Glomerular visceral epithelial cell (primary cell): ENCODE measurements at regions not wholly inside any gene's neighbourhood (a gene's known extent, or its start where the extent isn't known, plus 50 kb on each side); places are given as distances from the start of the nearest gene placed in this dataset.
"Not testable (repeated sequence)": the region's sequence is repeated elsewhere in the genome, so short reads cannot be mapped to it uniquely, and the experiment has no call there.

Experiments
- DNase-seq: peaks from one replicate; pipeline ENCODE4 v3.0.0-alpha.2; 2016; ENCODE audit errors: extremely low spot score

DNA sequence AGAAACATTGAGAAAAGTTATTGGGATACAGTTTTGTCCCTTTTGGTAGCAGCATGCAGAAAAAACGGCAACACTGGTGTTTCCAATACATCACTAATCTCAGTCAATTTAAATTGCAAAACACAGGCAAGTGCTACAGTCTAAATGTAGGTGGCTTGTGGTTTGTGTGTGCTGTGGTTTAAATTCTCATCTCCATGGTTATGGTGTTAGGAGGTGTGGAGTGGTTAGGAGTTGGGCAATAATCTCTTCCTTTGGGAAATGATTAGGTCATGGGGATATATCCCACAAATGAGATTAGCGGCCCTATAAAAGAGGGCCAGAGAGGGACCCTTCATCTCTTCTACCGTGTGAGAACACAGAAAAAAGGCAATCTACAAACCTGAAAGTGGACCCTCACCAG lies 1344.3 kb downstream of the ADGRL3 start:
- DNase-seq: peak; percentile 73

DNA sequence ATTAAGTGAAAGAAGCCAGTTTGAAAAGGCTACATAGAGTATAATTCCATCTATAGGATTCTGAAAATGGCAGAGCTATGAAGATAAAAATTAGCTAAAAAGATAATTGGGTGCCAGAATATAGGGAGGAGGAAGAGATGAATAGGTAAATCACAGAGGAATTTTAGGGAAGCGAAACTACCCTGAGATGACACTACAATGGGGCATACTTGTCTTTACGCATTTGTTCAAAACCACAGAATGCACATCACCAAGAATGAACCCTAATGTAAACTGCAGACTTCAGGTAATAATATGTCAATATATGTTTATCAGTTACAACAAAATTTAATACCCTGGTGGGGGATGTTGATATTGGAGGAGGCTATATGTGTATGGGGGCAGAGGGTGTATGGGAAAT lies 1342.9 kb downstream of the ADGRL3 start:
- DNase-seq: no peak

DNA sequence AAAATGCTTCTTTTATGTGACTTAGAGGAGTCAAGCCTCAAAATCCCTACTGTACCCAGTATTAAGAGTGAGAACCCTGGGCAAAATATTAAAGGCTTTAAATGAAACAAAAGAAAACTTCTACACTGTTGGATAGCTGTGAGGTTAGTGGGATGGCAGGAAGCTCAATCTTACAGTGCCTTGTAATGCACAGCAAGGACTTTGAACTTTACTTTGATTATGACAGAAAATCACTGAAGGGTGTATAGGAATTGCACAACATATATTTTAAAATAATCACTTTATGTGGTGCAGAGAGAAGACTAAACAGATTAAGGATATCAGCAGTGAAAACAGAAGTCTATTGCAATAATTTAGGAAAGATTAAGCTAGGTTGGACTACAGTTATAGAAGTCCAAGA lies 1333.4 kb downstream of the ADGRL3 start:
- DNase-seq: no peak

DNA sequence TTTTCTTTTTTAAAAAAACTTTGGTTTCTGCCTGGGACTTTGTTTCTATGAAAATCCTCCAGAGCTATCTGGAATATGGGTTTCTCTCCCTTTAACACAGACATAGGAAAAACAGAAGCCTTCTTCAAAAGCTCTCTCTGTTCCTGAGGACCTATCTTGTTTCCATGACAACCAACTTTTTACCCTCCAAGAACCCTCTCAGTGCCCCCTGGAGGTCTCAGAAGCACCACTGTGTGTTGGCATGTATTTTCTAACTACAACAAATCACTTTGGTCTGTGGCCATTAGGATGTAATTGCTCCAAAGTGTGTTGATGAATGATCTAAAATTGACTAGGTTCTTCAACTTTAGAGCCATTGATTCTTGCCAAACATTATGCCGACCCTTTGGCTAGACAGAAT lies 1331.6 kb downstream of the ADGRL3 start:
- DNase-seq: no peak

DNA sequence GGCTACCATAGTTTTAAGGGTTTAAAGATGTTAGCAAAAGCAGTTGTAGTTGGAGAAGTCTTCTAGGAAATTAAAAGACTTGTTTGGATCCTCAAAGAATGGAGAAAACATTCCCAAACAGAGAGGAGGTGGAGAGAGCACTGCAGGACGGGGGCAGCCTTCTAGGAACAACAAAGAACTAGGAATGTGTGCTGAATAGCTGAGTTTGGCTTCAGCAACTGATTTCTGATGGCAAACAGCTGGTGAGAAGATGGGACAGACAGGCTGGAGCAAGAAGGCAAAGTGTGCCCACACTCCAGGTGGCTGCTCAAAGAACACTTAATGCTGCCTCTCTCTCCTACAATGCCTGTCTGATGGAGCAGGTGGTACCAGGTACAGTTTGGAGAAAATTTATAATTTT lies 1331.1 kb downstream of the ADGRL3 start:
- DNase-seq: no peak

DNA sequence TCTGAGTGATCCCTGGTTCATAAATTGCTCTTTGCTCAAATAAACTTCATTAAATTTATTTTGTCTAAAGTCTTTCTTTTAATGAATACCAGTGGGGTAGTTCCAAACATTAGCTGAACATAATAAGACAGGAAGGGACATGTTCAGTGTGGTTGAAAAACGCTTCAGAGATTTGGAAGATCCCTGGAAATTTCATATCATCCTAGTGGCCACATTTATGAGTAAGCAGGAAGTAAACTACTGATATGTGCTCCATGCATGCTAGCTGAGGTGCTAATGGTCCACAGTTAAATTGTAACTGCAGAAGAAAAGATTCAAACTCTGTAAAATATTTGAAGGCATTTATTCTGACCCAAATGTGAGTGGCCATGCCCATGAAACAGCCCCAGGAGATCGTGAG lies 1328.7 kb downstream of the ADGRL3 start:
- DNase-seq: peak; percentile 35

DNA sequence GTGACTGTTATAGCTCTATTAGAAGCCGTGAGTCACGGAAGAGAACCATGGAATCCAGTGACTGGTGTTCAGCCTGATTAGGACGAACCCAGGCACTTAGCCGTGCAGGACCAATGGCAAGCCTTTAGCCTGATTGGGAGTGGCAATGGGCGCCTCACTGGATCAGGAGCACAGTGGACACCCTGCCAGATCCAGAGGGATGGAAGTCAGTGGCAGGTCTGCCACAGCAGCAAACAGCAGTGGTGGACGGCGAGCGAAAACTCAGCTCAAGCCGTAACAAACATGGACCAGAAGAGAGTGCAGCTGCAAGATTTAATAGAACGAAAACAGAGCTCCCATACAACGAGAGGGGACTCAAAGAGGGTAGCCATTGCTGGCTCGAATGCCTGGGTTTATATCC lies 1326.5 kb downstream of the ADGRL3 start:
- DNase-seq: no peak

DNA sequence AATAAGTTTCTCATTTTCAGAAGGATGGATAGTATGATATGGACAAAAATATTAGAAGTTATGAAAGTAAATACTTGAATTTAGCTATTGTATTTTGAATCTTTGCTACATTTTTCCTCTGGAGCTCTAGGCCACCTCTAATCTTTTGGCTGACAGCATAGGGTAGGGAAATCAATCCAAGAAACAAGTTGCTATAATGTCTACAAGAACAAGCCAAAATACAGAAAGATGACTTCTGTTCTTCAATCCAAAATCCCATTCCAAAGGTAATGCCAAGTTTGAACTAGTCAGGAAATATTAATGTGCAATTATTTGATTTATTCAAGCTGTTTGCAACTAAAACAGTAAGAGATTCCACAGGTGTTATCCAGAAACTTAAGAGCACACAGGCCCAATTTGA lies 1323.1 kb downstream of the ADGRL3 start:
- DNase-seq: no peak

DNA sequence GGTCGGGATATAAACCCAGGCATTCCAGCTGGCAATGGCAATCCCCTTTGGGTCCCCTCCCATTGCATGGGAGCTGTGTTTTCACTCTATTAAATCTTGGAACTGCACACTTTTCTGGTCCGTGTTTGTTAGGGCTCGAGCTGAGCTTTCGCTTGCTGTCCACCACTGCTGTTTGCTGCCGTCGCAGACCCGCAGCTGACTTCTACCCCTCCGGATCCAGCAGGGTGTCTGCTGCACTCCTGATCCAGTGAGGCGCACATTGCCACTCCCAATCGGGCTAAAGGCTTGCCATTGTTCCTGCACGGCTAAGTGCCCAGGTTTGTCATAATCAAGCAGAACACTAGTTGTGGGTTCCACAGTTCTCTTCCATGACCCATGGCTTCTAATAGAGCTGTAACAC lies 1322.1 kb downstream of the ADGRL3 start:
- DNase-seq: no peak

DNA sequence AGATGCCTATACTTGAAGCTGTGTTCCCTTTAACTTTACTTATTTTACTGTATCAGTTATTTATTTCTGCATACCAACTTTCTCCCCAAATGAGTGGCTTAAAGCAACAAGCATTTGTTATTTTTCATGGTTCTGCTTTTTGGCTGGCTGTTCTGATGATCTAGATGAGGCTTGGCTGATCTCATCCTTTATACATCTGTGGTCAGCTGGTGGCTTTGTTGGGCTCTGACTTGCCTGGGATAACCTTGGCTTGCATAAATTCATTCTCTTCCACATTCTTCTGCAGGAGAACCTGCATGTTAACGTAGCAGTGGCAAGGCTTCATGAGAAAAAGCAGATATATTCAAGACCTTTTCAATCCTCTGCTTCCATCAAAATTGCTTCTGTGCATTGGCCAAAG lies 1317.6 kb downstream of the ADGRL3 start:
- DNase-seq: peak; percentile 80

DNA sequence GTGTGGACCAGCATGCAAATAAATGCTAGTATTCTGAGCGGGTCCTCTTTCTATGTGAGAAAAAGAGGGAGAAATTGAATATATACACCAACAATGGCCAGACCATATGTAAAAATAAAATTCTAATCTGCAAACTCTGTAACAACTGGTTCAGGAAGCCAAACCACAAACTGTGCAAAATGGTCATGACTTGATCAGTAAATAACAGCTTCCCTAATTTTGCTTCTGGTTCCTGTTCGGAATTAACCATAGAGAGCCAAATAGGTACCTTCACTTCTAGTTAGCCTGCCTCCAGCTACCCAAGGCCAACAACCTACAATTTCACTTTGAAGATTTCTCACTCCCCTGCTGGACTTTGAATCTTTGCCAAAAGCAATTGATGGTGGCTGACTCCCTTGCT lies 1313.2 kb downstream of the ADGRL3 start:
- no peak for DNase-seq

DNA sequence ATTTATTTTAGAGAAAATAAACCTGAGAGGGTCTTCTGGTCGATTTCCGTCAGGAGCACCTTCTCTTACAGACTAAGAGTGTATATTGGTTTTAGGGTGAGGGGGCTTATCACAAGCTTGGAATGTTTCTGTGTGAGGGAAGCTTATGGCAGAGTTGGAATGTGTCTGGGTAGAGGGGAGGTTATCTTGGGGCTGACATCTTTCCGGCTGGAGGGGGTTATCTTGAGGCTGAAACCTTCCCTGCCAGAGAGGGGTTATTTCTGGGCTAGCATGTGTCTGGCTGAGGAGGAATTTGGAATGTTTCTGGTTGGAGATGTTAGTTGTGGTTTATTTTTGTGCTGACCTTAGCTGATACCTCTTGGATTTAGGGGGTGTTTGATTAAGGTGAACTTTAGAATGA lies 1312.1 kb downstream of the ADGRL3 start:
- DNase-seq: no peak

DNA sequence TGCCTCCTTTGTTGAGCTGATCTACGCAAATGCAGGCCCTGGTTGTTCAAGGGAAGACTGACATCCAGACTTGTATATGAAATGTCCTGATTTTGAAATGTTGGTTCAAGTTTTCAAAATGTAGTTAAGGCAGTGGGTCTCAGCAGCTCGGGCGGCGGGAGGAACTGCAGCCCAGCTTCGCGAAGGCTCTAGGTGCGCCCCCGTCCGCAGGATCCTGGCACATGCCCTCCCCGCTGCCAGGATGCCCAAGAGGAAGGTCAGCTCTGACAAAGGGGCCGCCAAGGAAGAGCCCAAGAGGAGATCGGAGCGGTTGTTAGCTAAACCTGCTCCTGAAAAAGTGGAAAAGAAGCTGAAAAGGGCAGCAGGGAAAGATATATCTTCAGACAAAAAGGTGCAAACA lies 1310.1 kb downstream of the ADGRL3 start:
- no peak for DNase-seq

DNA sequence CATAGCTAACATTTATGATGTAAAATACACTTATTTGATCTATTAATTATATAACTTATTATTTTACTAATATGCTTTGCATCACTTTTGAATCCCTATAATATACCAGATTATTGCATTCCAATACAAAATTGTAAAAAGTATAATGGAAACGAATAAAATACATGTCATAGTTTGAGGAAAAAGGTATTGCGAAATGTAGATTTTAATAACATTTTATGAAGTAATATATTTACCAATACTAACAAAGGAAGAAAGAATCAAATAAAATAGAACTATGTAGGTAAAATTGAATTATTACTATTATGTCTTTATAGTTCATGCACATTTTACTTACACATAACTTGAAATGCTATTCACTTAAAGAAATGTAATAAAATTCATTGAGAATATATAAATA lies 1300.2 kb downstream of the ADGRL3 start:
- DNase-seq: no peak

DNA sequence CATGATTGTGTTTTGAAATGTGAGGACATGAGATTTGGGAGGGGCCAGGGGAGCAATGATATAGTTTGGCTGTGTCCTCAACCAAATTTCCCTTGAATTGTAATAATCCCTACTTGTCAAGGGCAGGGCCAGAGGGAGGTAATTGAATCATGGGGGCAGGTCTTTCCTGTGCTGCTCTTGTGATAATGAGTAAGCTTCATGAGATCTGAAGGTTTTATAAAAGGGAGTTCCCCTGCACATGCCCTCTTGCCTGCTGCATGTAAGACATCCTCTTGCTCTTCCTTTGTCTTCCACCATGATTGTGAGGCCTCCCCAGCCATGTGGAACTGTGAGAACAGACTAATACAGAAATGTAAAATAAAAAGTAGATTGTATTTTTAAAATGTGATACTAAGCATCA lies 1294.9 kb downstream of the ADGRL3 start:
- peak; percentile 61 for DNase-seq

DNA sequence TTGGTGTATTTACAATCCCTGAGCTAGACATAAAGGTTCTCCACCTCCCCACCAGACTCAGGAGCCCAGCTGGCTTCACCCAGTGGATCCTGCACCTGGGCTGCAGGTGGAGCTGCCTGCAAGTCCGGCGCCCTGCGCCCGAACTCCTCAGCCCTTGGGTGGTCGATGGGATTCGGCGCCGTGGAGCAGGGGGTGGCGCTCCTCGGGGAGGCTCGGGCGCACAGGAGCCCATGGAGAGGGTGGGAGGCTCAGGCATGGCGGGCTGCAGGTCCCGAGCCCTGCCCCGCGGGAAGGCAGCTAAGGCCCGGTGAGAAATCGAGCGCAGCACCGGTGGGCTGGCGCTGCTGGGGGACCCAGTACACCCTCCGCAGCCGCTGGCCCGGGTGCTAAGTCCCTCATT lies 1291.6 kb downstream of the ADGRL3 start:
- not testable (repeated sequence) for DNase-seq

DNA sequence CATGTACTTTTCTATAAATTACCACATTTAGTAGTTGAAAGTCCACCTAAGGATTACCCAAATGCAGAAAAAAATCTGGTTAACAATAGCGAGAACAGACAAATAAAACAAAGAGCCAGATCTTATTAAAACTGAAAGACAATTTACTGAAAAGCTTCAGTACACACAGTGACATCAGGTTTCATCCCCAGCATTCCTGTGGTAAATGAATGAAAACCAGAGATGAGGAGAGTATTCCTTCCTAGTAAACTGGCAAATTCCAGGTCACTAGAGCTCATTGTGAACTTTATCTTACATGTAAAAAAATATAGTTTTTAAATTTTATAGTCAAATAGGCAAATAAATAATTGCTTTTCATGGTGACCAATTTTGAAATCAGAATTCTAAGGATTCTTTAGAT lies 1290.5 kb downstream of the ADGRL3 start:
- peak; percentile 72 for DNase-seq

DNA sequence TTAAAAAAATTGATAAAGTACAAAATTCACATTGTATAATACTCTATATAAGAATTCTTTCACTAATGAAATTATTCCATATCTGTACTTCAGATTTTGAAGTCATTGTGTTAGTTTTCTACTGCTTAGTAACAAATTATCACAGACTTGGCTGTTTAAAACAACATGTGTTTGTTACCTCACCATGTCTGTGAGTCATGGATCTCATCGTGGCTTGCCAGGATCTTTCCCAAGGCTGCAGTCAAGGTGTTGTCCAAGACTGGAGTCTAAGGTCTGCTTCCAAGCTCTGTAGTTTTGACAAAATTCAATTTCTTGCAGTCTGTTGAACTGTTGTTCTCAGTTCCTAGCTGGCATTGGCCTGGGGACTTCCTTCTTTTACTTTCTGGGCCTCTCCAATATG lies 1286.9 kb downstream of the ADGRL3 start:
- peak; percentile 31 for DNase-seq

DNA sequence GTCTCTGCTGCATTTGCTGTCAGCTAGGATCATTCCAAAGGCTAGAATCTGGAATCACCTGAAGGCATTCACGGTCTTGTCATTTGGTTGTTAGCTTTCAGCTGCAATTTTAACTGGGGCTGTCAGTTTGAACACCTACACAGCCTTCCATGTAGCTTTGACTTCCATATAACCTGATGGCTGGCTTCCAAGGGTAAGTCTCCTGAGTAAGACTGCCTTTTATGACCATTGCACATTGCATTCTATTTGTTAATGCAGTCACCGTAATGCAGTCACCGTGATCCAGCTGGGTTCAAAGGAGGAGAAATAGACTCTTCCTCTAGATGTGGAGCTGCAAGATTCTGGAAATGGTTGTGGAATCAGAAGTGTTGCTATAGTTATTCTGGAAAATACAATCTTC lies 1284.2 kb downstream of the ADGRL3 start:
- DNase-seq: no peak

DNA sequence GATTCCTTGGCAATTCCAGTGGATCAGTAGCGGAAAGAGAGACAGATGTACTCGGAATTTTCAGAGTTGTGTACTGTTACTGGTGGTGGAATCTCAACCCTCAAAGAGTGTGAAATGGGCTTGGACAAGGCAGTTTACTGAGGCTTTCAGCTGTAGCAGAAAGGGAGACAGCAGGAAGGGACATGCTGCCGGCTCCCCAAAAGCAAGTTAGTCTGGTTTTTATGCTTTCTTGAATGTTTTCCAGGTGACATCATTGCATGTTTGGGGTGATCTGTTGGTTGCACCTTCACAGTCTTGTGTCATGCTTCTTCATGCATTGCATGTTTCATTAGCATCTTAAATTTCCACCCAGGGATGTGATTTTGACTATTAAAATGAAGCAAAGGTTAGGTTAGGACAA lies 1282.2 kb downstream of the ADGRL3 start:
- DNase-seq: peak; percentile 6

DNA sequence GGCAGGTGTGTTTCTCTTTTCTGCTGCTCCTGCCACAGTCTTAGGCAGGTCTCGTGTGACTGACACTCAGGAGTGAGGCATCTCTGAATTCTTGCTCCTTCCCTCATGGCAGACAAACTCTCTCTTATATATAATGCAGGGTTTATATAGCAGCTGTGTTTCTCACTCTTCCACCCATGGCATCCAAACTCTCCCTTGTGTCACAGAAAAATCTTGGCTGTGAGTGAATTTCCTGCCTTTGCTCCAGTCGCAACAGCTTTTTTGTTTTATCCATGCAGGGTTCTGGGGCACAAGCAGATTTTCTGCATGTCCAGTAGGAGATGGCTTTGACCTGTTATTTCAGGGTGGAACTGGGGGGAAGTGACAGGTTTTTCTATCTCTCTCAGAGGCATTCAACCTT lies 1275.5 kb downstream of the ADGRL3 start:
- no peak for DNase-seq

DNA sequence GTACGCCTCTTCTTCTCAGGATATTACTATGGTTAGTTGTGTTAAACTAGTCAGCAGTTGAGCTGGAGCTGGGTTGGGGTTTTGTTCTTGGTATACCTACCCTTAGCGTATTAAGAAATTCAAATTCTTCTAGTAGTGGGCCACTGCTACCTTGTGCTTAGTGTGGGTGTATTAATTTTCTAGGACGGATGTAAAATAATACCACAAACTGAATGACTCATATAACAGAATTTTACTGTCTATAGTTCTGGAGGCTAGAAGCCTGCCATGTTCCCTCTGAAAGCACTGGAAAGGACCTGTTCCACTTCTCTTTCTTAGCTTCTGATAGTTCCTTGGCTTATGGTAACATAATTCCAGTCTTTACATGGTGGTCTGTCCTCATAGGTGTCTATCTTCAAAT lies 1274.7 kb downstream of the ADGRL3 start:
- no peak for DNase-seq

DNA sequence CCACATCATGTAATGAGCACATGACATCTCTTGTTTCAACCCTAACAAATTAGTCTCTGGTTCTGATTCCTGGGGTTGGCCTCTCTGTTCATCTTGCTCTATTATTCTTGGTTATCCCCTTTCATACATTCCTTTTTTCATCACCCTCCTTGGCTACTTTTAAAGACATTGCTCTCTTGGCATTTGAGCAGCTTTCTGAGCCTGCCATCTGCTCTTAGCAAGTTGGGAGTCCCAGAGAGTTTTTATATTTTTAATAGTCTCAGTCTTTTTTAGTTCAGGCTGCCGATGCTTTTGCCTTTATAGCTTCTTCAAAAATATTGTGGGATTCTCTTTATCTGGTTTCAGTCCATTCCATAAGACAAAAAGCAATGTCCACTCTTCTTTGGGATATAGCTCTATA lies 1270.9 kb downstream of the ADGRL3 start:
- DNase-seq: no peak

DNA sequence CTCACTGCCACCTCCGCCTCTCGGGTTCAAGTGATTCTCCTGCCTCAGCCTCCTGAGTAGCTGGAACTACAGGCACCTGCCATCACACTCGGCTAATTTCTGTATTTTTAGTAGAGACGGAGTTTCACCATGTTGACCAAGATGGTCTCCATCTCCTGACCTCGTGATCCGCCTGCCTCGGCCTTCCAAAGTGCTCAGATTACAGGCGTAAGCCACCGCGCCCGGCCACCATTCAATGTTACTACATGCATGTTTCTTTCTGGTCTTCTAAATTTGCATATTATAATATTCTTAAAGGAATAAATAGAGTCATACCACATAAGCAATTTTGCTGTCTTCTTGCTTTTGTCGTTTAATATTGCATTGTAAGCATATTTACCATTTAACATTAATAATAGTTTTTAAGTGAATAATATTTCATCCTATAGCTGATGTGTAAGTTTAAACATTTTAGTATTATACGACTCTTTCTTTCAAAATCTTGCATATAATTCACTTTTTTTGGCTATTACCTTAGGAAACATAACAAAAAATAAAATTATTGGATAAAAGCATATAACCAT lies 1270.4 kb downstream of the ADGRL3 start:
- no peak for DNase-seq

DNA sequence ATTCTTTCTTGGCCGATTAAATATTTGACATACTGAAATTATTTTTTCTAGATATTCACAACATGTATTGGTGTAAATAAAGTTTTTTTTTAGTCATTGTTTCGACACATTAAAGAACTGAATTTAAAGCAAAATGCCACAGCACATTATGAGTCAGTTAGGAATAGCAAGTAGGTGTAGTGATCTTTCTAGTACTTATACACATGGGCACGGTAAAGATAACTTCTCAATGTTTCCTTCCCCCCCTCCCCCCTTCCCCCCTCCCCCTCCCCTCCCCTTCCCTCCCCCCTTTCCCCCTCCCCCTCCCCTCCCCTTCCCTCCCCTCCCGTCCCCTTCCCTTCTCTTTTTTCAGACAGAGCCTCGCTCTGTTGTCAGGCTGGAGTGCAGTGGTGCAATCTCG lies 1269.9 kb downstream of the ADGRL3 start:
- no peak for DNase-seq
